ENCODE measurements at regions not wholly inside any gene's neighbourhood (a gene's known extent, or its start where the extent isn't known, plus 50 kb on each side); places are given as distances from the start of the nearest gene placed in this dataset.
"Not testable (repeated sequence)": the region's sequence is repeated elsewhere in the genome, so short reads cannot be mapped to it uniquely, and the experiment has no call there.

DNA sequence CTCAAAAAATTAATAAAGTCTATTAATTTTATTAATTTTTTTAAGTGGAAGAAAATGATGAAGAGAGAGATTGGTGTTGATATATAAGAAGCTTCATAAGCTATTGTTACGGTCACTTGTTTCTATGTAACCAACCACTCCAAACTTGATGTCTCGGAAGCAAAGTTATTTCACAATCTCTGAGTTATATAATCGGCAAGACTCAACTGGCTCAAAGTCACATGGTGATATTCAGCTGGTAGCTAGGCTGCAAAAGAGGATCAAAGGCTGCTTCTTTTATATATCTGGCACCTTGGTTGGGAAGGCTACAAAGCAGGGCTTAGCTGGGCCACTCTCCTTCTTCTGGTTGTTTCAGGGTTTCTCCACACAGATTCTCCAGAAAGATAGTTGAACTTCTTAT is 245.1 kb upstream of the ARHGAP42 start:
- no peak for TF ChIP-seq POLR2A (IDR thresholded peaks at IDR 0.05)
- TF ChIP-seq, protein P1, sequence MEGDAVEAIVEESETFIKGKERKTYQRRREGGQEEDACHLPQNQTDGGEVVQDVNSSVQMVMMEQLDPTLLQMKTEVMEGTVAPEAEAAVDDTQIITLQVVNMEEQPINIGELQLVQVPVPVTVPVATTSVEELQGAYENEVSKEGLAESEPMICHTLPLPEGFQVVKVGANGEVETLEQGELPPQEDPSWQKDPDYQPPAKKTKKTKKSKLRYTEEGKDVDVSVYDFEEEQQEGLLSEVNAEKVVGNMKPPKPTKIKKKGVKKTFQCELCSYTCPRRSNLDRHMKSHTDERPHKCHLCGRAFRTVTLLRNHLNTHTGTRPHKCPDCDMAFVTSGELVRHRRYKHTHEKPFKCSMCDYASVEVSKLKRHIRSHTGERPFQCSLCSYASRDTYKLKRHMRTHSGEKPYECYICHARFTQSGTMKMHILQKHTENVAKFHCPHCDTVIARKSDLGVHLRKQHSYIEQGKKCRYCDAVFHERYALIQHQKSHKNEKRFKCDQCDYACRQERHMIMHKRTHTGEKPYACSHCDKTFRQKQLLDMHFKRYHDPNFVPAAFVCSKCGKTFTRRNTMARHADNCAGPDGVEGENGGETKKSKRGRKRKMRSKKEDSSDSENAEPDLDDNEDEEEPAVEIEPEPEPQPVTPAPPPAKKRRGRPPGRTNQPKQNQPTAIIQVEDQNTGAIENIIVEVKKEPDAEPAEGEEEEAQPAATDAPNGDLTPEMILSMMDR (IDR thresholded peaks at IDR 0.05), result no peak
- Histone ChIP-seq H3K27ac (no peak overlapping the region), H3K36me3 (no peaks in the 10 kb centered on the region), H3K4me3 (no peak overlapping the region), H3K4me1 (no peaks in the 10 kb centered on the region), H3K9me3 (no peaks in the 10 kb centered on the region), H3K27me3 (no peaks in the 10 kb centered on the region)
- no peak for DNase-seq
- intact Hi-C loops (cut with DNase I; ENCODE audit: low total_unique reads), result no loop called here

DNA sequence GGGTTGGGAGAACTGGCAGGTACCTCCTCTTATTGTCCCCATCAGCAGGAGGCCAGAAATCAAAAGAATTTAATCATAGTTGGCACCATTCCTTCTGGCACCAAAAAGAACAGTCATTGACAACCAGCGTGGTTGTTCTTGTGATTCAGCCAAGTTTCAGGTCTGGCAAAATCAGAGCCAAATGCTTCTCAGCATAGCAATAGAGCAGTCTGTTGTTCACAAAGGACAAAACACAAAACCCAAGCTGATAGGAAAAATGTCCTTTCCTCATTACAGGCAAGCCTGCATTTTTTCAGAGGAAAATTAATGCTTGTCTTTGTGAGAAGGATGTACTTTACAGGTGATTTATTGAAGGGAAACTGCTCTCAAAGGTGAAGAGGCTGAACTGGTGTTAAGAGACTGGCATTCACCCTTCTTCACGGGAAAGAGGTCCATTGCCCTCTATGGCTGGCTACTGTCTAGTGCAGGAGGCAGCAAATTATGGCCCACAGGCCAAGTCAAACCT is 241.8 kb upstream of the ARHGAP42 start:
- intact Hi-C loops (cut with DNase I; ENCODE audit: low total_unique reads), result no loop called here
- no peak for DNase-seq

DNA sequence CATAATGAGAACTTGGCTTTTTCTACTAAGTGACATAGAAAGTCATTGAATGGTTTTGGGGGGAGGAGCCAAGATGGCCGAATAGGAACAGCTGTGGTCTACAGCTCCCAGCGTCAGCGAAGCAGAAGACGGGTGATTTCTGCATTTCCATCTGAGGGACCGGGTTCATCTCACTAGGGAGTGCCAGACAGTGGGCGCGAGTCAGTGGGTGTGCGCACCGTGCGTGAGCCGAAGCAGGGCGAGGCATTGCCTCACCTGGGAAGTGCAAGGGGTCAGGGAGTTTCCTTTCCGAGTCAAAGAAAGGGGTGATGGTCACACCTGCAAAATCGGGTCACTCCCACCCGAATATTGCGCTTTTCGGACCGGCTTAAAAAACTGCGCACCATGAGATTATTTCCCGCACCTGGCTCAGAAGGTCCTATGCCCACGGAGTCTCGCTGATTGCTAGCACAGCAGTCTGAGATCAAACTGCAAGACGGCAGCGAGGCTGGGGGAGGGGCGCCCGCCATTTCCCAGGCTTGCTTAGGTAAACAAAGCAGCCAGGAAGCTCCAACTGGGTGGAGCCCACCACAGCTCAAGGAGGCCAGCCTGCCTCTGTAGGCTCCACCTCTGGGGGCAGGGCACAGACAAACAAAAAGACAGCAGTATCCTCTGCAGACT is 235.2 kb upstream of the ARHGAP42 start:
- intact Hi-C loops (cut with DNase I; ENCODE audit: low total_unique reads); DNase-seq: not testable (repeated sequence)

More for the DNA sequence above, 241.8 kb upstream of the ARHGAP42 start:
- Histone ChIP-seq H3K27ac (no peak overlapping the region), H3K9me3 (no peaks in the 10 kb centered on the region), H3K4me1 (no peaks in the 10 kb centered on the region), H3K36me3 (no peaks in the 10 kb centered on the region), H3K4me3 (no peak overlapping the region), H3K27me3 (no peaks in the 10 kb centered on the region)
- no peak for TF ChIP-seq POLR2A (IDR thresholded peaks at IDR 0.05)
- TF ChIP-seq, protein P1 (IDR thresholded peaks at IDR 0.05), result no peak

DNA sequence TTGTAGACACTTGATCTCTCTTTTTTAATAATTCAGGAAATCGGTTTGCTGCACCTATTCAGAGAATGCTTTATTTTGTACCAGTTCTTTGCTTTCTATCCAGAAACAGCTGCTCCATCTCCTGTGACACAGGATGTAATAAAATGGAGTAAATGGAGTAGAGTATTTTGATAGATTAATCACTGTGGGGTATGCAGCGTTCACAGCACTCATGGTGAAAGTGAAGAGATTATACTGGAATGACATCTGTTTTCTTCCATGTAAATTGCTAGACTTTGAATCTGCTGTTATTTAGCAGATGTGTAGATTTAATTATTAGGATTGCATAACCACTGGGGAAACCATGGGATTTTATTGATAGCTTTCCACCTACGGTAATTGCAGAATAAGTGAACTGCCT is 227.3 kb upstream of the ARHGAP42 start:
- DNase-seq, result no peak
- Histone ChIP-seq H3K27me3 (no peaks in the 10 kb centered on the region), H3K4me3 (no peak overlapping the region), H3K9me3 (no peaks in the 10 kb centered on the region), H3K27ac (no peak overlapping the region), H3K36me3 (no peaks in the 10 kb centered on the region), H3K4me1 (no peaks in the 10 kb centered on the region)
- TF ChIP-seq, protein P1 (IDR thresholded peaks at IDR 0.05), result no peak
- no peak for TF ChIP-seq POLR2A (IDR thresholded peaks at IDR 0.05)
- intact Hi-C loops (cut with DNase I; ENCODE audit: low total_unique reads), result no loop called here

More for the DNA sequence above, 235.2 kb upstream of the ARHGAP42 start:
- H3K4me1 ChIP-seq, H3K27me3 ChIP-seq, H3K4me3 ChIP-seq, H3K27ac ChIP-seq, H3K9me3 ChIP-seq, H3K36me3 ChIP-seq: not testable (repeated sequence)

DNA sequence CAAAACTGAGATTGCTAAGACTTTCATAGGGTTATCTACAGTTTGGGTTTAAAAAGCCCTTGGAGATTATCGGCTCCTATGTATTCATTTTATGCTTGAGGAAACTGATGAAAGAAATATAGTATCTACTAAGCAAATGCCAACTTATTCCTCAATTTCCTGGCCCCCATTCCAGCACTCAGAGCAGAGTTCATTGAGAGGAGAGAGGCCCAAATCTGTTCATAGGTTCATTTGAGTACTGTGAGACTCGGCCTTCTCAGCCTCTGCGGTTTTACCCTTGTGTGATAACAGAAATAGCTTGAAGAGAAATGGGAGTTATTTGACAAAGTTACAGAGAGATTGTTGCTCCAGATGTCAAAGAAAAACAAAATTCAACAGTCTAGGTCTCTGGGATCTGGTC is 226.7 kb upstream of the ARHGAP42 start:
- Histone ChIP-seq H3K9me3 (no peaks in the 10 kb centered on the region), H3K36me3 (no peaks in the 10 kb centered on the region), H3K27ac (no peak overlapping the region), H3K4me3 (no peak overlapping the region), H3K27me3 (no peaks in the 10 kb centered on the region), H3K4me1 (no peaks in the 10 kb centered on the region)
- no peak for DNase-seq
- TF ChIP-seq POLR2A (IDR thresholded peaks at IDR 0.05), result no peak
- TF ChIP-seq, protein P1 (IDR thresholded peaks at IDR 0.05), result no peak
- intact Hi-C loops (cut with DNase I; ENCODE audit: low total_unique reads), result no loop called here
